ENCODE measurements at regions not wholly inside any gene's neighbourhood (a gene's known extent, or its start where the extent isn't known, plus 50 kb on each side); places are given as distances from the start of the nearest gene placed in this dataset.

- Mint-ChIP-seq H3K27ac (ENCODE audit: unreplicated experiment) (no peak overlapping the region), H3K9me3 (ENCODE audit: unreplicated experiment) (no peaks in the 10 kb centered on the region), H3K36me3 (ENCODE audit: unreplicated experiment) (no peaks in the 10 kb centered on the region), H3K4me3 (ENCODE audit: unreplicated experiment) (no peak overlapping the region), H3K27me3 (ENCODE audit: unreplicated experiment) (no peaks in the 10 kb centered on the region), H3K4me1 (ENCODE audit: low read depth, unreplicated experiment) (no peaks in the 10 kb centered on the region)
- TF ChIP-seq CTCF (IDR thresholded peaks at IDR 0.05; ENCODE audit: partially characterized antibody, unreplicated experiment), result no peak
- DNase-seq, result no peak
Observed at GRCh38 chr3:148054999-148055398, 642.7 kb upstream of the AGTR1 start.

GRCh38 chr3:148062590-148062989, 635.1 kb upstream of the AGTR1 start:
- H3K4me1 Mint-ChIP-seq (ENCODE audit: low read depth, unreplicated experiment), result no peaks in the 10 kb centered on the region
- H3K27ac Mint-ChIP-seq (ENCODE audit: unreplicated experiment), result no peak overlapping the region
- H3K27me3 Mint-ChIP-seq (ENCODE audit: unreplicated experiment), result no peaks in the 10 kb centered on the region
- H3K4me3 Mint-ChIP-seq (ENCODE audit: unreplicated experiment), result no peak overlapping the region
- no peaks in the 10 kb centered on the region for H3K9me3 Mint-ChIP-seq (ENCODE audit: unreplicated experiment)
- no peak for TF ChIP-seq CTCF (IDR thresholded peaks at IDR 0.05; ENCODE audit: partially characterized antibody, unreplicated experiment)
- H3K36me3 Mint-ChIP-seq (ENCODE audit: unreplicated experiment), result no peaks in the 10 kb centered on the region
- no peak for DNase-seq

GRCh38 chr3:148066802-148067201, 630.9 kb upstream of the AGTR1 start:
- Mint-ChIP-seq H3K4me1 (ENCODE audit: low read depth, unreplicated experiment) (no peaks in the 10 kb centered on the region), H3K27ac (ENCODE audit: unreplicated experiment) (no peak overlapping the region)

GRCh38 chr3:148068466-148068865, 629.2 kb upstream of the AGTR1 start:
- Mint-ChIP-seq H3K4me3 (ENCODE audit: unreplicated experiment) (no peak overlapping the region), H3K36me3 (ENCODE audit: unreplicated experiment) (no peaks in the 10 kb centered on the region), H3K9me3 (ENCODE audit: unreplicated experiment) (no peaks in the 10 kb centered on the region), H3K27ac (ENCODE audit: unreplicated experiment) (no peak overlapping the region), H3K27me3 (ENCODE audit: unreplicated experiment) (no peaks in the 10 kb centered on the region), H3K4me1 (ENCODE audit: low read depth, unreplicated experiment) (peaks cover 1% of the 10 kb centered on the region)
- TF ChIP-seq CTCF (IDR thresholded peaks at IDR 0.05; ENCODE audit: partially characterized antibody, unreplicated experiment), result no peak
- DNase-seq, result no peak

More at GRCh38 chr3:148066802-148067201, 630.9 kb upstream of the AGTR1 start:
- Mint-ChIP-seq H3K27me3 (ENCODE audit: unreplicated experiment) (no peaks in the 10 kb centered on the region), H3K9me3 (ENCODE audit: unreplicated experiment) (no peaks in the 10 kb centered on the region), H3K36me3 (ENCODE audit: unreplicated experiment) (no peaks in the 10 kb centered on the region), H3K4me3 (ENCODE audit: unreplicated experiment) (no peak overlapping the region)
- no peak for DNase-seq
- TF ChIP-seq CTCF (IDR thresholded peaks at IDR 0.05; ENCODE audit: partially characterized antibody, unreplicated experiment), result no peak

GRCh38 chr3:148070041-148070440, 627.7 kb upstream of the AGTR1 start:
- Mint-ChIP-seq H3K9me3 (ENCODE audit: unreplicated experiment) (no peaks in the 10 kb centered on the region), H3K4me3 (ENCODE audit: unreplicated experiment) (no peak overlapping the region), H3K27ac (ENCODE audit: unreplicated experiment) (no peak overlapping the region), H3K27me3 (ENCODE audit: unreplicated experiment) (no peaks in the 10 kb centered on the region), H3K36me3 (ENCODE audit: unreplicated experiment) (no peaks in the 10 kb centered on the region), H3K4me1 (ENCODE audit: low read depth, unreplicated experiment) (peaks cover 4% of the 10 kb centered on the region)
- no peak for TF ChIP-seq CTCF (IDR thresholded peaks at IDR 0.05; ENCODE audit: partially characterized antibody, unreplicated experiment)
- no peak for DNase-seq
